Peyer's patch (tissue), 4 donors: ENCODE measurements at regions not wholly inside any gene's neighbourhood (a gene's known extent, or its start where the extent isn't known, plus 50 kb on each side); places are given as distances from the start of the nearest gene placed in this dataset.

ENCODE experiments used
- DNase-seq, 3 donors: peaks; one replicate each; pipeline ENCODE4 v3.0.0-alpha.2; 2017 to 2019
- H3K27ac ChIP-seq, 4 donors: fragments of 200-600 bp; sonication (generic); one replicate each; pipeline ENCODE4 v1.5.1; 2016 to 2019
- H3K27me3 ChIP-seq, 2 donors: fragments of 200-600 bp; sonication (generic); one replicate each; pipeline ENCODE4 v1.5.1; 2019
- H3K36me3 ChIP-seq, 3 donors: fragments of 200-600 bp; sonication (generic); one replicate each; pipeline ENCODE4 v1.5.1; 2016 to 2019
- H3K4me1 ChIP-seq, 4 donors: fragments of 200-600 bp; sonication (generic); one replicate each; pipeline ENCODE4 v1.5.1; 2016 to 2019
- H3K4me3 ChIP-seq, 4 donors: fragments of 200-600 bp; sonication (generic); 1 replicate in 3 of 4; 2 replicates in 1 of 4; pipeline ENCODE4 v1.5.1; 2016 to 2019; ENCODE audit warnings: mild to moderate bottlenecking in 1 of 4
- H3K9me3 ChIP-seq, 4 donors: fragments of 200-600 bp; sonication (generic); one replicate each; pipeline ENCODE4 v1.5.1; 2016 to 2019; ENCODE audit warnings: mild to moderate bottlenecking in 1 of 4
- POLR2A ChIP-seq, 2 donors: fragments of 450-650 bp; IDR thresholded peaks; one replicate each; pipeline ENCODE4 v1.5.1; 2017; ENCODE audit warnings: antibody characterized with exemption in 2 of 2, mild to moderate bottlenecking in 2 of 2, moderate library complexity in 2 of 2
- TF ChIP-seq, protein P1 (sequence below), 6 experiments: fragments of 450-650 bp in 4 of 6; fragments of 200-600 bp in 2 of 6; sonication (generic) in 1 of 6; IDR thresholded peaks; one replicate each; pipeline ENCODE4 v1.5.1; 2017 to 2019; ENCODE audit warnings: antibody characterized with exemption in 6 of 6, mild to moderate bottlenecking in 3 of 6, moderate library complexity in 1 of 6

DNA sequence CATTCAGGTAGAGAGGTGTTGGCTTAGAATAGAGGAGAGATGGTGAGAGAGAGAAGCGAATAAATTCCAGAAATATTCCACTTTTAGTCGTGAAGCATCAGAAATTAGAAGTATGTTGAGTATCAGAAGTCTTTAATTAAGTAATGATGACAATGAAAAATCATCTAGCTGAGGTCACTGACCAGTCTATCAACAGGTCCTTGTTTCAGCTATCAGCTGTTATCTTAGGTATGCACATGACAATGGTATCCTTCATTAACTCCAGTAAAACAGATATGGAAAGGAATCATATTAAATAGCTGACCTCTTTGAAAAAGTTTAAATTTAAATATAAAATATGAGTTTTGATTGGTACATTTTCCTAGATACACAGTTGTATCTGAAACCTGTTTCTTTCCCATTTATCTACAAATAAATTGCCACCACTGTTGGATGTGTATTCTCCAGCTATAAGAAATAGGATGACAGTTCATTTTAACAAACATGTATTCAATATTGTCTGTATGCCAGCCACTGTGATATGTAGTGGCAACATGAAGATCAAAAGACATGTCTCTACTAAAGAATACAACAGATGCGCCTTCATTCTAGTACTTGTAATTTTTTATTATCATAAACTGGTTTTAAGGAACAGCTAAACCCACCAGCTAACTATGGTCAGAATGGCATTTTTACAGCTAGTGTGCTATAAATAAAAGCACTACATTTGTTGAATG lies 424.2 kb upstream of the DCN start:
- Histone ChIP-seq H3K27me3 (no peaks in the 10 kb centered on the region), H3K9me3 (no peaks in the 10 kb centered on the region), H3K4me1 (no peaks in the 10 kb centered on the region), H3K27ac (no peak overlapping the region), H3K36me3 (no peaks in the 10 kb centered on the region), H3K4me3 (no peak overlapping the region)
- no peak for TF ChIP-seq POLR2A (IDR thresholded peaks at IDR 0.05)
- TF ChIP-seq, protein P1, sequence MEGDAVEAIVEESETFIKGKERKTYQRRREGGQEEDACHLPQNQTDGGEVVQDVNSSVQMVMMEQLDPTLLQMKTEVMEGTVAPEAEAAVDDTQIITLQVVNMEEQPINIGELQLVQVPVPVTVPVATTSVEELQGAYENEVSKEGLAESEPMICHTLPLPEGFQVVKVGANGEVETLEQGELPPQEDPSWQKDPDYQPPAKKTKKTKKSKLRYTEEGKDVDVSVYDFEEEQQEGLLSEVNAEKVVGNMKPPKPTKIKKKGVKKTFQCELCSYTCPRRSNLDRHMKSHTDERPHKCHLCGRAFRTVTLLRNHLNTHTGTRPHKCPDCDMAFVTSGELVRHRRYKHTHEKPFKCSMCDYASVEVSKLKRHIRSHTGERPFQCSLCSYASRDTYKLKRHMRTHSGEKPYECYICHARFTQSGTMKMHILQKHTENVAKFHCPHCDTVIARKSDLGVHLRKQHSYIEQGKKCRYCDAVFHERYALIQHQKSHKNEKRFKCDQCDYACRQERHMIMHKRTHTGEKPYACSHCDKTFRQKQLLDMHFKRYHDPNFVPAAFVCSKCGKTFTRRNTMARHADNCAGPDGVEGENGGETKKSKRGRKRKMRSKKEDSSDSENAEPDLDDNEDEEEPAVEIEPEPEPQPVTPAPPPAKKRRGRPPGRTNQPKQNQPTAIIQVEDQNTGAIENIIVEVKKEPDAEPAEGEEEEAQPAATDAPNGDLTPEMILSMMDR (IDR thresholded peaks at IDR 0.05): no peak
- DNase-seq: no peak

GRCh38 chr12:91604897-91605296 lies 422.3 kb upstream of the DCN start:
- TF ChIP-seq, protein P1 (IDR thresholded peaks at IDR 0.05): no peak
- no peak for TF ChIP-seq POLR2A (IDR thresholded peaks at IDR 0.05)
- Histone ChIP-seq H3K9me3 (no peaks in the 10 kb centered on the region), H3K36me3 (no peaks in the 10 kb centered on the region), H3K4me3 (no peak overlapping the region), H3K27me3 (no peaks in the 10 kb centered on the region), H3K27ac (no peak overlapping the region), H3K4me1 (no peaks in the 10 kb centered on the region)
- no peak for DNase-seq

GRCh38 chr12:91603060-91603459 lies 420.4 kb upstream of the DCN start:
- Histone ChIP-seq H3K4me1 (no peaks in the 10 kb centered on the region), H3K9me3 (no peaks in the 10 kb centered on the region), H3K36me3 (no peaks in the 10 kb centered on the region), H3K27me3 (no peaks in the 10 kb centered on the region), H3K27ac (no peak overlapping the region), H3K4me3 (no peak overlapping the region)
- no peak for DNase-seq
- no peak for TF ChIP-seq POLR2A (IDR thresholded peaks at IDR 0.05)
- TF ChIP-seq, protein P1 (IDR thresholded peaks at IDR 0.05): no peak

- Histone ChIP-seq H3K27me3 (no peaks in the 10 kb centered on the region), H3K4me3 (no peak overlapping the region), H3K4me1 (no peaks in the 10 kb centered on the region), H3K36me3 (no peaks in the 10 kb centered on the region), H3K9me3 (no peaks in the 10 kb centered on the region), H3K27ac (no peak overlapping the region)
- no peak for TF ChIP-seq POLR2A (IDR thresholded peaks at IDR 0.05)
- TF ChIP-seq, protein P1 (IDR thresholded peaks at IDR 0.05): no peak
- DNase-seq: no peak
These were observed 418.4 kb upstream of the DCN start for GRCh38 chr12:91601054-91601453.

- TF ChIP-seq POLR2A (IDR thresholded peaks at IDR 0.05): no peak
- TF ChIP-seq, protein P1 (IDR thresholded peaks at IDR 0.05): no peak
- no peaks in the 10 kb centered on the region for H3K27me3 ChIP-seq
These were observed 412.1 kb upstream of the DCN start for GRCh38 chr12:91594715-91595114.

GRCh38 chr12:91591639-91591987 lies 409.0 kb upstream of the DCN start:
- Histone ChIP-seq H3K4me1 (no peaks in the 10 kb centered on the region), H3K4me3 (no peak overlapping the region), H3K9me3 (no peaks in the 10 kb centered on the region), H3K36me3 (no peaks in the 10 kb centered on the region), H3K27me3 (no peaks in the 10 kb centered on the region), H3K27ac (no peak overlapping the region)
- no peak for DNase-seq
- TF ChIP-seq POLR2A (IDR thresholded peaks at IDR 0.05): no peak
- TF ChIP-seq, protein P1 (IDR thresholded peaks at IDR 0.05): no peak

More at GRCh38 chr12:91594715-91595114, 412.1 kb upstream of the DCN start:
- no peak for DNase-seq
- Histone ChIP-seq H3K36me3 (no peaks in the 10 kb centered on the region), H3K4me3 (no peak overlapping the region), H3K9me3 (no peaks in the 10 kb centered on the region), H3K27ac (no peak overlapping the region), H3K4me1 (no peaks in the 10 kb centered on the region)
